Glutamatergic neuron (in vitro differentiated cells): ENCODE measurements at regions not wholly inside any gene's neighbourhood (a gene's known extent, or its start where the extent isn't known, plus 50 kb on each side); places are given as distances from the start of the nearest gene placed in this dataset.

Experiments used
- DNase-seq: peaks from one replicate; pipeline ENCODE4 v3.0.0; 2022
- H3K27ac Mint-ChIP-seq: one replicate; pipeline ENCODE4 v1.8.0; 2020; ENCODE audit warnings: mild to moderate bottlenecking, mixed read lengths, inconsistent platforms; ENCODE audit not compliant: unreplicated experiment
- H3K27me3 Mint-ChIP-seq: one replicate; pipeline ENCODE4 v1.8.0; 2020; ENCODE audit warnings: mild to moderate bottlenecking, moderate library complexity, mixed read lengths, inconsistent platforms; ENCODE audit not compliant: unreplicated experiment
- H3K36me3 Mint-ChIP-seq: one replicate; pipeline ENCODE4 v1.8.0; 2020; ENCODE audit warnings: mild to moderate bottlenecking, mixed read lengths, inconsistent platforms; ENCODE audit not compliant: unreplicated experiment
- H3K4me1 Mint-ChIP-seq: one replicate; pipeline ENCODE4 v1.8.0; 2020; ENCODE audit warnings: mild to moderate bottlenecking, low read depth, mixed read lengths, inconsistent platforms; ENCODE audit not compliant: unreplicated experiment
- H3K4me3 Mint-ChIP-seq: one replicate; pipeline ENCODE4 v1.8.0; 2020; ENCODE audit warnings: mild to moderate bottlenecking, mixed read lengths, inconsistent platforms; ENCODE audit not compliant: unreplicated experiment
- H3K9me3 Mint-ChIP-seq: one replicate; pipeline ENCODE4 v1.8.0; 2020; ENCODE audit warnings: mild to moderate bottlenecking, moderate library complexity, mixed read lengths, inconsistent platforms; ENCODE audit not compliant: unreplicated experiment
- TF ChIP-seq, protein P1 (sequence below): fragments of 200-600 bp; sonication (generic); IDR thresholded peaks from one replicate; pipeline ENCODE4 v1.5.0; 2021; ENCODE audit not compliant: partially characterized antibody, unreplicated experiment

DNA sequence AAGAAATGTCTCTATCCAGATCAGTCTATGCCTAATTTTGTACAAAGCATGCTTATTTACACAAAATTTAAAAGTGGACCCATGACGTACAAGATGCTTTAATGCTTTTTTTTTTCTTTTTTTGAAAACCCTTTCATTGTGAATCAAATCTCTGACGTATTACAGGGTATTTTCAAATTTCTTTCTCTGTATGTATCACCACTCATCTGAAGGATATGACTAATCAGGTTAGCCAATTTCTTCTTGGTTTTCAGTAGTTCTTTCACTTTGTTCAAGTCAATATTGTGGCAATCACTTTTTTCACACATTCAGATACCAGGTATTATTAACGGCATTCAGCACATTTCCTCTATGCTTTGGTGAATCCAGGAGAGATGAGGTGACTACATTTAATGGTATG lies 685.3 kb downstream of the TRHDE start:
- Mint-ChIP-seq H3K9me3 (peaks cover 2% of the 10 kb centered on the region), H3K4me1 (no peaks in the 10 kb centered on the region), H3K27ac (no peak overlapping the region), H3K4me3 (no peak overlapping the region), H3K27me3 (no peaks in the 10 kb centered on the region), H3K36me3 (no peaks in the 10 kb centered on the region)
- DNase-seq = no peak
- TF ChIP-seq, protein P1, sequence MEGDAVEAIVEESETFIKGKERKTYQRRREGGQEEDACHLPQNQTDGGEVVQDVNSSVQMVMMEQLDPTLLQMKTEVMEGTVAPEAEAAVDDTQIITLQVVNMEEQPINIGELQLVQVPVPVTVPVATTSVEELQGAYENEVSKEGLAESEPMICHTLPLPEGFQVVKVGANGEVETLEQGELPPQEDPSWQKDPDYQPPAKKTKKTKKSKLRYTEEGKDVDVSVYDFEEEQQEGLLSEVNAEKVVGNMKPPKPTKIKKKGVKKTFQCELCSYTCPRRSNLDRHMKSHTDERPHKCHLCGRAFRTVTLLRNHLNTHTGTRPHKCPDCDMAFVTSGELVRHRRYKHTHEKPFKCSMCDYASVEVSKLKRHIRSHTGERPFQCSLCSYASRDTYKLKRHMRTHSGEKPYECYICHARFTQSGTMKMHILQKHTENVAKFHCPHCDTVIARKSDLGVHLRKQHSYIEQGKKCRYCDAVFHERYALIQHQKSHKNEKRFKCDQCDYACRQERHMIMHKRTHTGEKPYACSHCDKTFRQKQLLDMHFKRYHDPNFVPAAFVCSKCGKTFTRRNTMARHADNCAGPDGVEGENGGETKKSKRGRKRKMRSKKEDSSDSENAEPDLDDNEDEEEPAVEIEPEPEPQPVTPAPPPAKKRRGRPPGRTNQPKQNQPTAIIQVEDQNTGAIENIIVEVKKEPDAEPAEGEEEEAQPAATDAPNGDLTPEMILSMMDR = no peak

DNA sequence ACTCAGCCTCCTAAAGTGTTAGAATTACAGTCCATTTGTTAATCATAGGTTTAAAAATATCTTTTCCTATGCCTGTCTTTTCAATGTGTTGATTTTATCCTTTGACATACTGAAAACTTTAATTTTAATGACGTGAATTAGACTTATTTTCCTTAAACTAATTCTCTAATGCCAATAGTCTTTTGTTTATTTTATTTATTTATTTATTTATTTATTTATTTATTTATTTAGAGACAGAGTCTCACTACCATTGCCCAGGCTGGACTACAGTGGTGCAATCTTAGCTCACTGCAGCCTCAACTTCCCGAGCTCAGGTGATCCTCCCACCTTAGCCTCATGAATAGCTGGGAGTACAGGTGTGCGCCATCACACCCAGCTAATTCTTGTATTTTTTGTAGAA lies 694.5 kb downstream of the TRHDE start:
- Mint-ChIP-seq H3K9me3 (no peaks in the 10 kb centered on the region), H3K36me3 (no peaks in the 10 kb centered on the region), H3K4me1 (no peaks in the 10 kb centered on the region), H3K27me3 (no peaks in the 10 kb centered on the region), H3K4me3 (no peak overlapping the region), H3K27ac (no peak overlapping the region)
- TF ChIP-seq, protein P1 = no peak
- no peak for DNase-seq

DNA sequence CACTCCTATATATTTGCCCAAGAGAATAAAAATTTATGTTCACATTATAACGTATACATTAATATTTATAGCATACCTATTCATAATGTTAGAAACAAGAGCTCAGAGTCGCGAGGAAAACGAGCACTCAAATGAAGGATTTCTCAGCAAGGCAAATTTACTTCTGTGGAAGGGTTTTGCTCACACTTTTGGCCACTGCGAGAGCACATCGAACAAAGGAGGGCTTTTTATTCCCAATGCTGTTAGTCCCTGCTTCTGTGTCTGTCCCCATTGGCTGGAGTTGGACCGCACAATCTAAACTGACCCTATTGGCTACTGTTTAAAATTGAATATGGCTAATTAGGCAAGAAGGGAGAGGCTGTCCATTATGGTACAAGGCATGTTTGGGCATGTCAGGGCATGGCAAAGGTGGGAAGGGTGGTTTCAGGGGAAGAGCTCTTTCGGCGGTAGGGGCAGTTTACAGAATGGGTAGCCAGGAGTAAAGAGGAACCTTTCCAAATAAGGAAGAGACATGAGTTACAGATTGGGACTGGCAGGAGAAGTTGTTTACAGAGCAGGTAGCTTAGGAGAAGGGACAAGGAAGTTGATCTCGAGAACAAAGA lies 702.9 kb downstream of the TRHDE start:
- Mint-ChIP-seq H3K27ac (no peak overlapping the region), H3K9me3 (no peaks in the 10 kb centered on the region), H3K4me1 (no peaks in the 10 kb centered on the region), H3K4me3 (no peak overlapping the region), H3K27me3 (no peaks in the 10 kb centered on the region), H3K36me3 (no peaks in the 10 kb centered on the region)
- TF ChIP-seq, protein P1 = no peak
- no peak for DNase-seq

DNA sequence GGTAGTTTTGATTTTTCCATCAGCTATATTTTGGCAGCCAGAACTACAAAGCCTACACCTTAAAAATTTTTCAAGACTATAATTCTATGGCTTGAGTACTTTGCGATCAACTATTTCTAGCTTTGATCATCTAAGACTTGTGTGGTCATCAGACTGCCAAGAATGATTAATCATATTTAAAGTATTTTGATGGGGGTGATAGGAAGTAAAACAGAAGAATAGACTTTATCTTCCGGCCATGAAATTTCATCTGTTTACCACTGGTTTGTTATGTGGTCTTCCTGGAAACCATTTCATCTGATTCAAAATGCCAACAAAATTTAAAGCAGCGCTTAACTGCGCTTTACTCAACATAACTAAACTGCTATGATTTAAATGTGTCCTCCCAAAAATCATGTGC lies 706.8 kb downstream of the TRHDE start:
- Mint-ChIP-seq H3K27me3 (no peaks in the 10 kb centered on the region), H3K9me3 (no peaks in the 10 kb centered on the region), H3K4me3 (no peak overlapping the region), H3K27ac (no peak overlapping the region), H3K4me1 (no peaks in the 10 kb centered on the region), H3K36me3 (no peaks in the 10 kb centered on the region)
- DNase-seq = no peak
- TF ChIP-seq, protein P1 = no peak

DNA sequence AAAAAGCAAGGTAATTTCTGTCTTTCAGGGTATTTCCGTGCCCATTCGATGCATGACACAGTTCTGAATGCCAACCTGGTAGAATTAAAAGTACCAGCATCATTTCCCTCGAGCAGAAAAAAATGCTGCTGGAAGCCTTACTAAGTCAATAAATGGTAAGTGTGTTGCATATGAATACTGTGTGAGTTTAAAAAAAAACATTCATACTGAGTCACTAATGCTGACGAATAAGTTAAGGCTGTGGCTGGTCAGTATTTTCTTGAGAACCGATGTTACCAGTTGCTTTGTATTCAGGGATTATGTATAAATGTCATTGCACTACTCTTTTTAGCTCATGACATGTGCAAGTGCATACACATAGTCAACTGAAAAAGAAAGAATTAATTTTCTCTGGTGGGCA lies 710.2 kb downstream of the TRHDE start:
- Mint-ChIP-seq H3K4me3 (no peak overlapping the region), H3K4me1 (no peaks in the 10 kb centered on the region), H3K27ac (no peak overlapping the region), H3K36me3 (no peaks in the 10 kb centered on the region), H3K27me3 (no peaks in the 10 kb centered on the region), H3K9me3 (no peaks in the 10 kb centered on the region)
- TF ChIP-seq, protein P1 = no peak
- DNase-seq = no peak
